DND-41 (cell line): ENCODE measurements at regions not wholly inside any gene's neighbourhood (a gene's known extent, or its start where the extent isn't known, plus 50 kb on each side); places are given as distances from the start of the nearest gene placed in this dataset.

Experiments
- CTCF ChIP-seq: IDR thresholded peaks from 2 replicates; pipeline ENCODE4 v1.5.1; 2012; ENCODE audit warnings: borderline replicate concordance, low read length, moderate library complexity, mild to moderate bottlenecking; ENCODE audit not compliant: poor library complexity, severe bottlenecking; ENCODE audit errors: extremely low read depth
- EZH2 ChIP-seq: IDR thresholded peaks from 3 replicates; pipeline ENCODE4 v1.6.1; 2012; ENCODE audit warnings: borderline replicate concordance, low read depth, mild to moderate bottlenecking, moderate library complexity, low read length, inconsistent platforms; ENCODE audit not compliant: severe bottlenecking

GRCh38 chr13:73772449-73773167, 361.6 kb downstream of the KLF12 start:
- TF ChIP-seq CTCF (no peak), EZH2 (no peak)
